Liver (tissue), 3 donors: ENCODE measurements at regions not wholly inside any gene's neighbourhood (a gene's known extent, or its start where the extent isn't known, plus 50 kb on each side); places are given as distances from the start of the nearest gene placed in this dataset.

Experiments used
- RXRA ChIP-seq, 2 donors: IDR thresholded peaks; 2 replicates each; pipeline ENCODE4 v1.6.1; 2017 to 2018; ENCODE audit warnings: antibody characterized with exemption in 2 of 2, mild to moderate bottlenecking in 1 of 2
- TF ChIP-seq, protein P1 (sequence below): fragments of 150-350 bp; IDR thresholded peaks from 2 replicates; pipeline ENCODE4 v1.5.1; 2017; ENCODE audit warnings: improper control_type of control experiment, low read depth, low read length; ENCODE audit not compliant: missing input control
- TF ChIP-seq, protein P2 (sequence below): IDR thresholded peaks from 2 replicates; pipeline ENCODE4 v1.6.1; 2016; ENCODE audit warnings: antibody characterized with exemption
- donor health status: healthy.
- donor health status: healthy.

DNA sequence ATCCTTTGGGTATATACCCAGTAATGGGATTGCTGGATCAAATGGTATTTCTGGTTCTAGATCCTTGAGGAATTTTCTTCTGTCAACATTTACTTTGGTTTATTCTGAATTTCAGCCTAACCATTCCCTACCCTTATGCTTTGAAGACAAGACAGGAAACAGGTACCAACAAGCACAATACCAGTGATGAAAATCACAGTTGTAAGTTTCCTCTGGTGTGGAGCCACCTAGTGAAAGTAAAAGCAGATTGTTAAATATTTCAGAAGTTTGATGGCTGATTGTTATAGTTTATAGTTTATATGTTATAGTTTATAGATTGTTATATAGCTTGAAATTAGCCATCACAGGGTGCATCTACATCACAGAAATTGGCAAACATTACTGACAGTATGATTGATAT, 104.5 kb upstream of the AGA start:
- TF ChIP-seq, protein P1, sequence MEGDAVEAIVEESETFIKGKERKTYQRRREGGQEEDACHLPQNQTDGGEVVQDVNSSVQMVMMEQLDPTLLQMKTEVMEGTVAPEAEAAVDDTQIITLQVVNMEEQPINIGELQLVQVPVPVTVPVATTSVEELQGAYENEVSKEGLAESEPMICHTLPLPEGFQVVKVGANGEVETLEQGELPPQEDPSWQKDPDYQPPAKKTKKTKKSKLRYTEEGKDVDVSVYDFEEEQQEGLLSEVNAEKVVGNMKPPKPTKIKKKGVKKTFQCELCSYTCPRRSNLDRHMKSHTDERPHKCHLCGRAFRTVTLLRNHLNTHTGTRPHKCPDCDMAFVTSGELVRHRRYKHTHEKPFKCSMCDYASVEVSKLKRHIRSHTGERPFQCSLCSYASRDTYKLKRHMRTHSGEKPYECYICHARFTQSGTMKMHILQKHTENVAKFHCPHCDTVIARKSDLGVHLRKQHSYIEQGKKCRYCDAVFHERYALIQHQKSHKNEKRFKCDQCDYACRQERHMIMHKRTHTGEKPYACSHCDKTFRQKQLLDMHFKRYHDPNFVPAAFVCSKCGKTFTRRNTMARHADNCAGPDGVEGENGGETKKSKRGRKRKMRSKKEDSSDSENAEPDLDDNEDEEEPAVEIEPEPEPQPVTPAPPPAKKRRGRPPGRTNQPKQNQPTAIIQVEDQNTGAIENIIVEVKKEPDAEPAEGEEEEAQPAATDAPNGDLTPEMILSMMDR, result no peak
- TF ChIP-seq RXRA (IDR thresholded peaks at IDR 0.05), result no peak
- TF ChIP-seq, protein P2, sequence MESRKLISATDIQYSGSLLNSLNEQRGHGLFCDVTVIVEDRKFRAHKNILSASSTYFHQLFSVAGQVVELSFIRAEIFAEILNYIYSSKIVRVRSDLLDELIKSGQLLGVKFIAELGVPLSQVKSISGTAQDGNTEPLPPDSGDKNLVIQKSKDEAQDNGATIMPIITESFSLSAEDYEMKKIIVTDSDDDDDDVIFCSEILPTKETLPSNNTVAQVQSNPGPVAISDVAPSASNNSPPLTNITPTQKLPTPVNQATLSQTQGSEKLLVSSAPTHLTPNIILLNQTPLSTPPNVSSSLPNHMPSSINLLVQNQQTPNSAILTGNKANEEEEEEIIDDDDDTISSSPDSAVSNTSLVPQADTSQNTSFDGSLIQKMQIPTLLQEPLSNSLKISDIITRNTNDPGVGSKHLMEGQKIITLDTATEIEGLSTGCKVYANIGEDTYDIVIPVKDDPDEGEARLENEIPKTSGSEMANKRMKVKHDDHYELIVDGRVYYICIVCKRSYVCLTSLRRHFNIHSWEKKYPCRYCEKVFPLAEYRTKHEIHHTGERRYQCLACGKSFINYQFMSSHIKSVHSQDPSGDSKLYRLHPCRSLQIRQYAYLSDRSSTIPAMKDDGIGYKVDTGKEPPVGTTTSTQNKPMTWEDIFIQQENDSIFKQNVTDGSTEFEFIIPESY, result no peak
